ENCODE measurements at regions not wholly inside any gene's neighbourhood (a gene's known extent, or its start where the extent isn't known, plus 50 kb on each side); places are given as distances from the start of the nearest gene placed in this dataset.

- peak; percentile 77 for TF ChIP-seq CTCF (IDR thresholded peaks at IDR 0.05; ENCODE audit: control insufficient read depth, insufficient read depth, low read depth, low read length, missing control alignments)
- DNase-seq (ENCODE audit: low read depth), result peak; percentile 11
- H3K4me3 ChIP-seq (ENCODE audit: control insufficient read depth, low read depth, low read length), result no peak overlapping the region
These were observed 181.0 kb upstream of the KCNIP4 start for GRCh38 chr4:22129454-22130029.

GRCh38 chr4:22122062-22122461, 173.5 kb upstream of the KCNIP4 start:
- DNase-seq (ENCODE audit: low read depth), result no peak
- H3K4me3 ChIP-seq (ENCODE audit: control insufficient read depth, low read depth, low read length), result no peak overlapping the region
- no peak for TF ChIP-seq CTCF (IDR thresholded peaks at IDR 0.05; ENCODE audit: control insufficient read depth, insufficient read depth, low read depth, low read length, missing control alignments)

GRCh38 chr4:22115262-22115661, 166.7 kb upstream of the KCNIP4 start:
- no peak for DNase-seq (ENCODE audit: low read depth)
- TF ChIP-seq CTCF (IDR thresholded peaks at IDR 0.05; ENCODE audit: control insufficient read depth, insufficient read depth, low read depth, low read length, missing control alignments), result no peak
- H3K4me3 ChIP-seq (ENCODE audit: control insufficient read depth, low read depth, low read length), result no peak overlapping the region

GRCh38 chr4:22103768-22104167, 155.2 kb upstream of the KCNIP4 start:
- no peak for DNase-seq (ENCODE audit: low read depth)
- TF ChIP-seq CTCF (IDR thresholded peaks at IDR 0.05; ENCODE audit: control insufficient read depth, insufficient read depth, low read depth, low read length, missing control alignments), result no peak
- H3K4me3 ChIP-seq (ENCODE audit: control insufficient read depth, low read depth, low read length), result no peak overlapping the region

- DNase-seq (ENCODE audit: low read depth), result no peak
- no peak overlapping the region for H3K4me3 ChIP-seq (ENCODE audit: control insufficient read depth, low read depth, low read length)
- TF ChIP-seq CTCF (IDR thresholded peaks at IDR 0.05; ENCODE audit: control insufficient read depth, insufficient read depth, low read depth, low read length, missing control alignments), result no peak
These were observed 151.3 kb upstream of the KCNIP4 start for GRCh38 chr4:22099896-22100295.

- no peak for TF ChIP-seq CTCF (IDR thresholded peaks at IDR 0.05; ENCODE audit: control insufficient read depth, insufficient read depth, low read depth, low read length, missing control alignments)
- no peak overlapping the region for H3K4me3 ChIP-seq (ENCODE audit: control insufficient read depth, low read depth, low read length)
- no peak for DNase-seq (ENCODE audit: low read depth)
These were observed 149.0 kb upstream of the KCNIP4 start for GRCh38 chr4:22097596-22097995.

- no peak for DNase-seq (ENCODE audit: low read depth)
- TF ChIP-seq CTCF (IDR thresholded peaks at IDR 0.05; ENCODE audit: control insufficient read depth, insufficient read depth, low read depth, low read length, missing control alignments), result no peak
- H3K4me3 ChIP-seq (ENCODE audit: control insufficient read depth, low read depth, low read length), result no peak overlapping the region
These were observed 145.6 kb upstream of the KCNIP4 start for GRCh38 chr4:22094217-22094616.
